Endothelial cell of umbilical vein (primary cell): ENCODE measurements at regions not wholly inside any gene's neighbourhood (a gene's known extent, or its start where the extent isn't known, plus 50 kb on each side); places are given as distances from the start of the nearest gene placed in this dataset.

Source experiments
- BruUV-seq: library from RNA; stranded (reverse); fragments of 400-500 nt; replicated peaks from 2 replicates; lab custom pipeline; 2021; lab: Mats Ljungman, UMichigan
- CTCF ChIA-PET: fragments of 300-600, 350-600 bp; sonication (Branson Sonifier 250); formaldehyde crosslinking; loops from one replicate; lab custom pipeline; 2021; ENCODE audit warnings: antibody characterized with exemption, inconsistent platforms; lab: Charles Lee
- POLR2A ChIA-PET: fragments of 300-600, 350-600 bp; sonication (Branson Sonifier 250); formaldehyde crosslinking; loops from one replicate; lab custom pipeline; 2021; ENCODE audit warnings: antibody characterized with exemption, inconsistent platforms; lab: Charles Lee
- DNase-seq: peaks from one replicate; pipeline ENCODE4 v3.0.0-alpha.2; 2011; ENCODE audit warnings: low read depth, low spot score
- FAIRE-seq: peaks from 2 replicates; lab custom pipeline; 2011; peaks lifted over from hg19 to GRCh38; lab: Jason Lieb, UNC
- H2AFZ ChIP-seq: 2 replicates; pipeline ENCODE4 v1.6.0; 2012; ENCODE audit warnings: low read depth, low read length, control low read depth, inconsistent platforms
- H3K27ac ChIP-seq: 2 replicates; pipeline ENCODE4 v1.5.1; 2011; ENCODE audit warnings: low read depth, mild to moderate bottlenecking, control low read depth, low read length, moderate library complexity; ENCODE audit not compliant: insufficient read depth
- H3K27me3 ChIP-seq, 2 experiments: 2 replicates each; pipeline versions ENCODE4 v1.6.0 to v1.6.1; 2011; ENCODE audit warnings: low read length in 2 of 2, mixed read lengths in 1 of 2; ENCODE audit not compliant: control insufficient read depth in 2 of 2, insufficient read depth in 2 of 2
- H3K36me3 ChIP-seq, 2 experiments: 2 replicates in 1 of 2; 3 replicates in 1 of 2; pipeline ENCODE4 v1.5.1; 2011; ENCODE audit warnings: low read length in 2 of 2, mild to moderate bottlenecking in 1 of 2, moderate library complexity in 1 of 2; ENCODE audit not compliant: control insufficient read depth in 2 of 2, insufficient read depth in 2 of 2; ENCODE audit errors: extremely low read depth in 1 of 2
- H3K4me1 ChIP-seq: 3 replicates; pipeline ENCODE4 v1.5.1; 2011; ENCODE audit warnings: mild to moderate bottlenecking, low read length; ENCODE audit not compliant: control insufficient read depth, insufficient read depth; ENCODE audit errors: extremely low read depth
- H3K4me2 ChIP-seq: 2 replicates; pipeline ENCODE4 v1.6.1; 2011; ENCODE audit warnings: low read length, control low read depth, mixed read lengths; ENCODE audit not compliant: insufficient read depth
- H3K4me3 ChIP-seq, 3 experiments: fragments of 200-600 bp in 1 of 3; sonication (generic), shearing (Covaris generic) in 1 of 3; replicated peaks in 1 of 3; 2 replicates each; pipeline ENCODE4 v1.5.1; 2011 to 2016; ENCODE audit warnings: control low read depth in 3 of 3, low read length in 3 of 3, mild to moderate bottlenecking in 2 of 3, inconsistent platforms in 1 of 3, low read depth in 1 of 3, moderate library complexity in 1 of 3; ENCODE audit not compliant: insufficient read depth in 1 of 3
- H3K79me2 ChIP-seq: 2 replicates; pipeline ENCODE4 v1.6.0; 2012; ENCODE audit warnings: low read length, inconsistent platforms; ENCODE audit not compliant: control insufficient read depth, insufficient read depth
- H3K9ac ChIP-seq: replicated peaks from 2 replicates; pipeline ENCODE3; 2011; ENCODE audit warnings: low read length, control low read depth; ENCODE audit not compliant: insufficient read depth; ENCODE audit errors: extremely low read depth
- H3K9me1 ChIP-seq: replicated peaks from 3 replicates; pipeline ENCODE4 v1.6.0; 2011; ENCODE audit warnings: mild to moderate bottlenecking, low read length; ENCODE audit not compliant: control insufficient read depth, insufficient read depth; ENCODE audit errors: extremely low read depth
- H3K9me3 ChIP-seq: replicated peaks from 2 replicates; pipeline ENCODE4 v1.5.1; 2012; ENCODE audit warnings: low read length, inconsistent platforms; ENCODE audit not compliant: control insufficient read depth, insufficient read depth
- H4K20me1 ChIP-seq: replicated peaks from 2 replicates; pipeline ENCODE3; 2011; ENCODE audit warnings: mild to moderate bottlenecking, low read length; ENCODE audit not compliant: control insufficient read depth, insufficient read depth; ENCODE audit errors: extremely low read depth
- EZH2 ChIP-seq: IDR thresholded peaks from 2 replicates; pipeline ENCODE4 v1.6.1; 2012; ENCODE audit warnings: borderline replicate concordance, low read depth, mild to moderate bottlenecking, moderate library complexity, low read length, inconsistent platforms; ENCODE audit not compliant: severe bottlenecking
- FOS ChIP-seq: IDR thresholded peaks from 2 replicates; pipeline ENCODE4 v1.6.1; 2011; ENCODE audit warnings: mild to moderate bottlenecking, low read length, moderate library complexity, borderline replicate concordance; ENCODE audit not compliant: insufficient read depth
- GATA2 ChIP-seq: IDR thresholded peaks from 2 replicates; pipeline ENCODE4 v1.7.0; 2011; ENCODE audit warnings: low read depth, mild to moderate bottlenecking, moderate library complexity, mixed read lengths, low read length; ENCODE audit not compliant: insufficient read length, insufficient read depth
- JUN ChIP-seq: IDR thresholded peaks from 2 replicates; pipeline ENCODE4 v1.6.1; 2011; ENCODE audit warnings: borderline replicate concordance, low read depth; ENCODE audit not compliant: insufficient read length, insufficient read depth
- MYC ChIP-seq: IDR thresholded peaks from one replicate; pipeline ENCODE4 v1.6.1; 2011; ENCODE audit warnings: mild to moderate bottlenecking, low read depth, low read length
- POLR2A ChIP-seq: IDR thresholded peaks from 2 replicates; pipeline ENCODE4 v1.6.1; 2012; ENCODE audit warnings: low read depth, mild to moderate bottlenecking, control low read depth, low read length
- POLR2AphosphoS5 ChIP-seq: IDR thresholded peaks from 2 replicates; pipeline ENCODE4 v1.6.1; 2012; ENCODE audit warnings: low read depth, mild to moderate bottlenecking, control low read depth, low read length, moderate library complexity; ENCODE audit not compliant: insufficient read depth
- dilution Hi-C: fragments of 300-500 bp; cut with MboI; formaldehyde crosslinking; loops from one replicate; pipeline ENCODE4 v1.15.0; 2019; ENCODE audit warnings: low sequenced_read_pairs; ENCODE audit not compliant: extremely low pct_ligation_motif_present
- intact Hi-C: fragments of 100-400 bp; cut with micrococcal nuclease; formaldehyde crosslinking; loops from one replicate; pipeline ENCODE4 v1.10.0; 2022
- TF ChIP-seq, protein P1 (sequence below): IDR thresholded peaks from 2 replicates; pipeline ENCODE4 v1.6.1; 2011; ENCODE audit not compliant: insufficient read depth, insufficient read length
- TF ChIP-seq, protein P2 (sequence below), 2 donors: IDR thresholded peaks; 1 replicate in 1 of 2; 2 replicates in 1 of 2; pipeline ENCODE4 v1.5.1; 2011; ENCODE audit warnings: low read length in 2 of 2, mild to moderate bottlenecking in 2 of 2, moderate library complexity in 2 of 2, control low read depth in 1 of 2, inconsistent platforms in 1 of 2, low read depth in 1 of 2; ENCODE audit not compliant: insufficient read depth in 1 of 2; ENCODE audit errors: extremely low read depth in 1 of 2

- no peaks in the 10 kb centered on the region for H3K4me1 ChIP-seq
- DNase-seq: no peak
- H3K9me3 ChIP-seq: no peaks in the 10 kb centered on the region
- H3K9ac ChIP-seq: no peak overlapping the region
- no TSS peak for BruUV-seq
- H2AFZ ChIP-seq: no peak overlapping the region
- no peaks in the 10 kb centered on the region for H3K79me2 ChIP-seq
- ChIA-PET CTCF (no interaction called here), POLR2A (no interaction called here)
- H4K20me1 ChIP-seq: no peaks in the 10 kb centered on the region
- FAIRE-seq: no peak
- H3K27ac ChIP-seq: no peak overlapping the region
- no peaks in the 10 kb centered on the region for H3K27me3 ChIP-seq
- H3K9me1 ChIP-seq: no peaks in the 10 kb centered on the region
- H3K36me3 ChIP-seq: no peaks in the 10 kb centered on the region
- intact Hi-C loops: no loop called here
- dilution Hi-C loops: no loop called here
- no peak overlapping the region for H3K4me3 ChIP-seq
- H3K4me2 ChIP-seq: no peak overlapping the region
- no peak for TF ChIP-seq POLR2A
- TF ChIP-seq POLR2AphosphoS5: no peak
- TF ChIP-seq EZH2: no peak
- TF ChIP-seq, protein P1, sequence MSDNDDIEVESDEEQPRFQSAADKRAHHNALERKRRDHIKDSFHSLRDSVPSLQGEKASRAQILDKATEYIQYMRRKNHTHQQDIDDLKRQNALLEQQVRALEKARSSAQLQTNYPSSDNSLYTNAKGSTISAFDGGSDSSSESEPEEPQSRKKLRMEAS: no peak
- TF ChIP-seq, protein P2, sequence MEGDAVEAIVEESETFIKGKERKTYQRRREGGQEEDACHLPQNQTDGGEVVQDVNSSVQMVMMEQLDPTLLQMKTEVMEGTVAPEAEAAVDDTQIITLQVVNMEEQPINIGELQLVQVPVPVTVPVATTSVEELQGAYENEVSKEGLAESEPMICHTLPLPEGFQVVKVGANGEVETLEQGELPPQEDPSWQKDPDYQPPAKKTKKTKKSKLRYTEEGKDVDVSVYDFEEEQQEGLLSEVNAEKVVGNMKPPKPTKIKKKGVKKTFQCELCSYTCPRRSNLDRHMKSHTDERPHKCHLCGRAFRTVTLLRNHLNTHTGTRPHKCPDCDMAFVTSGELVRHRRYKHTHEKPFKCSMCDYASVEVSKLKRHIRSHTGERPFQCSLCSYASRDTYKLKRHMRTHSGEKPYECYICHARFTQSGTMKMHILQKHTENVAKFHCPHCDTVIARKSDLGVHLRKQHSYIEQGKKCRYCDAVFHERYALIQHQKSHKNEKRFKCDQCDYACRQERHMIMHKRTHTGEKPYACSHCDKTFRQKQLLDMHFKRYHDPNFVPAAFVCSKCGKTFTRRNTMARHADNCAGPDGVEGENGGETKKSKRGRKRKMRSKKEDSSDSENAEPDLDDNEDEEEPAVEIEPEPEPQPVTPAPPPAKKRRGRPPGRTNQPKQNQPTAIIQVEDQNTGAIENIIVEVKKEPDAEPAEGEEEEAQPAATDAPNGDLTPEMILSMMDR (IDR thresholded peaks at IDR 0.05; ENCODE audit: extremely low read depth in 1 of 2, insufficient read depth in 1 of 2, low read depth in 1 of 2, low read length in 2 of 2): no peak
- TF ChIP-seq MYC: no peak
- no peak for TF ChIP-seq FOS
- no peak for TF ChIP-seq GATA2
- TF ChIP-seq JUN: no peak
These were observed 82.0 kb downstream of the TEX29 start for GRCh38 chr13:111402441-111402840.
